Amniotic epithelial cell (primary cell): ENCODE measurements at regions not wholly inside any gene's neighbourhood (a gene's known extent, or its start where the extent isn't known, plus 50 kb on each side); places are given as distances from the start of the nearest gene placed in this dataset.

Experiments used
- DNase-seq: peaks from one replicate; pipeline ENCODE4 v3.0.0-alpha.2; 2010; ENCODE audit warnings: low read depth

- DNase-seq, result no peak
Observed at GRCh38 chr12:126095748-126096510, 1030.7 kb downstream of the AACS start.

DNA sequence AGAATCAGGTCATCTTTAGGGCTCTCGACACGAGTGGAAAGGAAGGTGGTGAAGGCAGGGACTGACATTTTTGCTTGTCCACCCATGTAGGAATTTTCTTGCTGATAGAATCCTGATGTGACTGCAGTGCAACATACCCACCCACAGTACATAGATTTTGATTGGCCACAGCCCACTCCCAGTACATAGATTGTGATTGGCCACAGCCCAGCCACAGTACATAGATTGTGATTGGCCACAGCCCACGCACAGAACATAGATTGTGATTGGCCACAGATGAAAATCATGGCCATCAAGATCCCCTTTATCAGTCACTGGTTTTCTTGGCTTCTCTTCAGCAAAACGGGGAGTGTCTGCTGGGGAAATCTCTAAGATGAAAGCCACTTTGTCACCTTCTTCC is 1041.5 kb downstream of the AACS start:
- DNase-seq, result no peak

DNA sequence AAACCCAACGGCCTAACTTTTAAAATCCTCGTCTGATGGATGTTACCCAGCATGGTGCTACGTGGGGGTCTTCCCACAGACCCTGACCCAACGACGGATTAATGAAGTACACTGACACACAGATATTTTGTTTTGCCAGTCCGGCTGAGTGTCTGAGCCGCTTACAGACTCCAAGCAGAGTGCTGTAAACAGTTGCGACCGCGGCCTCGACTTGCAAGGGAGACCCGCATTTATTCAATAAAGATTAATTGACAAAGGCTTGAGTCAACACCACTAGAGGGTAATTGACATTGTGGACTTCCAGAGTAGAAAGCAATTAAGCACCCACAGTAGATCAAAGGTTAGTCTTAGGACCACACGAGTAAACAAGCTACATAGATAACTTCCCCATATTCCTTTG is 1042.4 kb downstream of the AACS start:
- no peak for DNase-seq

- DNase-seq, result no peak
Observed at GRCh38 chr12:126108247-126108646, 1043.0 kb downstream of the AACS start.

- no peak for DNase-seq
Observed at GRCh38 chr12:126112141-126112540, 1046.9 kb downstream of the AACS start.

- DNase-seq, result no peak
Observed at GRCh38 chr12:126112849-126113248, 1047.6 kb downstream of the AACS start.

GRCh38 chr12:126114441-126114840 is 1049.2 kb downstream of the AACS start:
- DNase-seq, result no peak

- no peak for DNase-seq
Observed at GRCh38 chr12:126117502-126117901, 1052.3 kb downstream of the AACS start.

DNA sequence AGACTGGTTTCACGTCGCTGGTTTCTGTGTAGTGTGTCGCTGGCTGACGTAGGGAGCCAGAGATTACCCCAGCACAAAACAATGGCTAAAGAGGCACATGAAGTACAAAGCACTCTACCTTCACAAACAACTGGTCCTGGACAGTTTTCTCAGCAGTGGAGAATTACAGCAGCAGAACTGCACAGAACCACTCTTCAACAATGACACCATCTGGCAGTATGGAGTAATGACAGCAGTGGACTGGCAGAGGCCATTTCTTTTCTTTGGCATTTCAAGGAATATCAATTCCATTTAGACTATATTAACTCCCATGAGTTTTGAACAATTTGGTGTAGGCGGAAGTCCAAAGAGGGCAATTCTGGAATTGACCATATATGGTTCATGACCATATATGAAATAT is 1074.1 kb downstream of the AACS start:
- no peak for DNase-seq

GRCh38 chr12:126144603-126145002 is 1079.4 kb downstream of the AACS start:
- no peak for DNase-seq

GRCh38 chr12:126147321-126147720 is 1082.1 kb downstream of the AACS start:
- DNase-seq, result no peak

- DNase-seq, result no peak
Observed at GRCh38 chr12:126156806-126157574, 1091.8 kb downstream of the AACS start.

DNA sequence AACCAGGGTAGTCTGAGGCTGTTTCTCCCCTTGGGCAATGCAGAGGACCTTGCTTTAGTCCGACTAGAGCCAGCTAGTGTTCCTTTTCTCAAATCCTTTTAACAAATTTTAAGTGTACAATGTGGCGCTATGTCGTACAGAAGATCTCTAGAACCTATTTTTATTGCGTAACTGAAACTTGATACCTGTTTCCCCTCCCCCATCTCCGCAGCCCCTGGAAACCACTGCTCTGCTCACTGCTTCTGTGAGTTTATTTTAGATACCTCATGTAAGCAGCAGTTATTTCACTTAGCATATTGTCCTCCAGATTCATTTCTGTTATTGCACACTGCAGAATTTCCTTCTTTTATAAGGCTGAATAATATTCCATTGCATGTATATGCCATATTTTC is 1092.3 kb downstream of the AACS start:
- no peak for DNase-seq

- no peak for DNase-seq
Observed at GRCh38 chr12:126159139-126159538, 1093.9 kb downstream of the AACS start.

DNA sequence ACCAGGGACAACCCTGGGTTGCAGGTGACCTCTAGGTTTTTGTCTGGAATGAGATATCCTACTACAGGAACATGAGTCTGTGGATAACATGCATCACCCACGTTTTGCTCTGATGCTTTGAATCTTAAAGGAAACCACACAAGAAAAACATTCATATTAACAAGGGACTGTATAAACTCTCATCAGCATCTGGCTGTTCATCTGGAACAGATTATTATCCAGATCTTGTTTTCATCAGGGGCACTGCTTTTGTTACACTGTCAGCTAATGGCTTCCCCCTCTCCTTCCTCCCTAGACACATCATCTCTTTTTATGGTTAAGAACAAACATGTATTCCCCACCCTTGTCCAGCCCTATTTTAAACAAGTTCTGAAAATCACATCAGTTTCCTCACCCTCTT is 1095.7 kb downstream of the AACS start:
- no peak for DNase-seq

- no peak for DNase-seq
Observed at GRCh38 chr12:126163984-126164383, 1098.7 kb downstream of the AACS start.

DNA sequence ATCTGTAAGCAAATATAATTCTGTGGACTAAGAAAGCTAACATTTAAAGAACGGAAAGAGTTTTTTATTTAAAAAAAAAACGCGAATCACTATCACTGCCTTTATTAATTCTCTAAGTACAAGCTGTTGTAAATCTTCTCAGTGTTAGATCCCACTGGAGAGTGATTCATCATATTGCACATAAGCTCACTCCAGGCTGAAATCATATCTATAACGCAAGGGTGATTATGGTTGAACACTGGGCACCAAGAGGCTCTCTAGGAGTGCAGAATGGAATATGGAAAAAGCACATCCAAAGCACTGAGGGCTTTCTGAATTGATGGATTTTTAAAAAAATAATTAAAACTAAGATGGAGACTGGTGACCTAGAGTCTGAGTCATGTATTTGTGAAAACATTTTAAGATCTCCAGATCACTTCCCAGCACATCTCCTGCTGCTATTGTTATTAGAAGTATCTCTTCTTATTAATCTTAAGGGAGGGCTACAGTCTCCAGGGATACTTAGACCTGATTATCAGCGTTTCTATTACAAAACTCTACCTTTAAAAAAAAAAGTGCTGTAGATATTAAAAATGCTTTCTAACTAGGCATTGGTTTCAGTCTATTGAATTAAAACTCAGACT is 1106.8 kb downstream of the AACS start:
- DNase-seq, result no peak

DNA sequence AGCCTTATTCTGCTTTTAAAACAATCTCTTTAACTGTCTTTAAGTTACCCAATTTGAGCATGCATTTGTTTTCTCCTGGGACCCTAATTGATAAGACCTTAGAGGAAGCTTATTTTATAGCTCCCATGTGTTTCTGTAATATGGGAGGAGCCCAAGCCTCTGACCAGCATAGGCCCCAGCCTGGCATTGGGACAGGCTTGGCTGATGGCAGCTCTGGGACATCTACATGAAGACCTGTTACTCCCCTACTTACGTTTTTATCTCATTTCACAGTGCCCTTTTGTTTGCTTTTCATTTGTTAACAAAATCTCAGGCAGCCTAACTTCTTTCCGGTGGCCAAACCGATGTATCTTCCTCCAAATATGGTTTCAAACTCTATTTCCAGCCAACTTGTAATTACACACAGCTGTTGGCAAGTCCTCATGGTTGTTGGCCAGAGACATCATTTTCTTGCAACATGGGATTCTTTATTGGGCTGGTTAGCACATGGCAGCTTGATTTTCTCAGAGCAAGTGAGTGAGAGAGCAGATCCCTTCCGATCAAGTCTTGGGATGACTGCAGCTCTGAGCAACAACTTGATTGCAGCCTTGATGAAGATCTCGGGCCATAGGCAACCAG is 1117.5 kb downstream of the AACS start:
- DNase-seq, result no peak

DNA sequence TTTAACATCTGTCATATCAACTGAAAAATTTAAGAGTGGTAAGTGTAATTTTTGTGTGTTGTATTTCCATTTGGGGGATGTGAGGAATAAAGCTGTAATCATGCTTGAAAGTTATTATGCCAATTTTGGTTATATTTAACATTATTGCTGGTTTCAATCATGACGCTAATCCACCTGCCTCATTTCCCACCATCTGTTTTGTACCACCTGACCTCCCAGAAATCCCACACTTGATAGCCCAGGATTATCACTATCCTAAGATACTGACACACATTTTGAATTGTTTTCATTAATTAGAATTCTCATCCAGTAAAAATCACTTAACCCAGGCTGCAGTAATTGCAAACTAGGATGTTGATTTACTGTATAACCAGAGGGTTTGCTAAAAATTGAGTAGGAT is 1119.8 kb downstream of the AACS start:
- no peak for DNase-seq

DNA sequence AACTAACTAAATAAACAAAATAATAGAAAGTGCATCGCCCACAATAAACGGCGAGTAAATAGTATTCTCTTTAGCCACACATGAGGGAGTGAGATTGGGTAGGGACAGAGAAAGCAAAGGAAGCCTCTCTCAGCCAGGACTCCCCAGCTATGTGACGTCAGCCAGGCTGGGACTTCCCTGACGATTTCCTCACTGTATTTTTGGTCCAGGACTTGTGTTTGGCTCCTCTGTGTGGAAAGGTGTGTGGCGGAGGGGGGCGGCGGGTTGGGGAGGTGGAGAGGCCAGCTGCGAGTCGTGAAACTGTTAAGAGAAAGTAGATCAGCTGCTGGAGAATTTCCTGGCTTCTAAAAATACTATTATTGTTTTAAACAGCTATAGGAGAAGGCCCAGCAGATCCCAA is 1124.6 kb downstream of the AACS start:
- DNase-seq, result no peak

DNA sequence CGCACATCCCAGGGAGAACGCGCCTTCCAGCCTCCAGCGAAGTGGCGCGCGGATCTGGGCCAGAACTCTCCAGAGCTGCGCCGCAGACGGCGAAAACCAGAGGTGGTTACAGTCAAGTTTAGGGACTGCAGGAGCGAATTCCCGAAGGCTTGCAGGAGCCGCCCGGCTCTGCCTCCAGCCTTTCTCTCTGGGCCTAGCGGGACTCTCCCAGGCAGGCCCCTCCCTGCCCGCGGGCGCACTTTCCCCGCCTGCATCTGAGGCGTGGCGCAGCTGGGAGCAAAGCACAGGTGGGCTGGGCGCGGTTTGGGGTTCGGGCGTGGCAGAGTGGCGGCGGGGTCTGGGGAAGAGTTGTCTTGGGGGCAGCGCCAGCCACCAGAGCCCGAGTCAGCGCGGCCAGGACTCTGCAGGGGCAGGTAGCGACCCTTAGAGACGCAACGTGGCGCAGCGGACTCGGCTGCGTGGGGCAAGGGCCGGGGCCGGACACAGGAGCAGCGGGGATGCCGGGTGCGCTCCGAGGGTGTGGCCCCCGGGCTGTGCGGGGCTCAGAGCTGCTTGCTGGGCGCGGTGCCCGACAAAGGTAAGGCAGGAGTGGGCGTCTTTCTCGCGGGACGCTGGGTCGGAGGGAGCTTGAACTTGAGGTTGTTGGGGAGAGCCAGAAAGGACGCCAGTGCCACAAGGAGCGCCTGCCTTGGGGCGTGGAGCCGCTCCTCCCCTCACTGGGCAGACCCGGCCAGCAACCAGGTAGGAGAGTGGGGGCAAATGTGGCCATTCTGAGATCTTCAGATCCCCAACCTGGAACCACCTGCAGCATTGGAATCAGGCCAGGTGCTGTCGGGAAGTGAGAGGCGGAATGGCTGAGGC is 1126.0 kb downstream of the AACS start:
- no peak for DNase-seq

DNA sequence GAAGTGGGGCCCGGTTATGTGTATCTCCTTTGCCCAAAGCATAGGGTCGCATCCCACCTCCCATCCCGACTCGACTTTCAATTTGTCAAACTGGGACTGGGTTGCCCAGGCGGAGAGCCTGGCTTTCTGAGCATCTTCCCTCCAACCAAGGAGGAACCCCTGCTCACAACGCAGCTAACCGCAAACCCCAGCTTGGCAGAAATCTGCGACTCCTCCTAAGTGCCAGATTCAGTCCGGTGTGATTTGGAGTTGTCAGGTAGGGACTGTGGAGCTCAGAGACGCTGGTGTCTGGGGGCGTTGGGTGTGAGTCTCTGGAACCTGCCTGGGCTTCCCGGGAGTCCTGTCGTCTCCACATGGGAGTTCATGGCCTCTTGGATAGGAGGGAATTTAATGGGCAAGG is 1126.7 kb downstream of the AACS start:
- DNase-seq, result no peak
